Esophagus muscularis mucosa (tissue), 4 donors: ENCODE measurements at regions not wholly inside any gene's neighbourhood (a gene's known extent, or its start where the extent isn't known, plus 50 kb on each side); places are given as distances from the start of the nearest gene placed in this dataset.

ENCODE experiments used
- EP300 ChIP-seq: sonication (generic); formaldehyde crosslinking; IDR thresholded peaks from one replicate; pipeline ENCODE4 v1.6.1; 2017; ENCODE audit warnings: antibody characterized with exemption
- POLR2A ChIP-seq: fragments of 450-650 bp; IDR thresholded peaks from one replicate; pipeline ENCODE4 v1.6.1; 2017; ENCODE audit warnings: antibody characterized with exemption, moderate library complexity, mild to moderate bottlenecking, low read depth
- POLR2AphosphoS5 ChIP-seq, 2 donors: sonication (generic); formaldehyde crosslinking; IDR thresholded peaks; one replicate each; pipeline ENCODE4 v1.6.1; 2017; ENCODE audit warnings: antibody characterized with exemption in 2 of 2
- TF ChIP-seq, protein P1 (sequence below), 3 experiments: fragments of 200-600 bp in 2 of 3; fragments of 450-650 bp in 1 of 3; sonication (generic) in 2 of 3; IDR thresholded peaks; one replicate each; pipeline ENCODE4 v1.5.1; 2017 to 2019; ENCODE audit warnings: antibody characterized with exemption in 3 of 3, mild to moderate bottlenecking in 2 of 3, moderate library complexity in 1 of 3

DNA sequence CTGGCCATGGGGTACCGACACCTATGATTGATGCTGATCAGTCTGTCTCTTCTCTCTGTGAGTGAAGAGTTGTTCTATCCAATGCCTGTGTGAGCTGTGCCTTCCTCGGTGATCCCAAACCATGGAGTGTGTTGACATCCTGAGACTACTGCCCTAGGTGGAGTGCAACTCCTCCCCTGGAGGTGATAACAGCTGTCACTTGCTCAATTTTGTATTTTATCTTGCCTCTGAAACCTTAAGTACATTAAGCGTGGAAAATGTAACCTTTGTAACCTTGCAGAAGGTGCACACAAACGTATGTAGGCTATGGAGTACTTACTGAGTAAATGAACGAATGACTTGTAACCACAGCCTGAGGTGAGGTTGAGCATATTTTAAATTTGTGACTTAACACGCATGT is 256.2 kb downstream of the FNDC1 start:
- TF ChIP-seq, protein P1, sequence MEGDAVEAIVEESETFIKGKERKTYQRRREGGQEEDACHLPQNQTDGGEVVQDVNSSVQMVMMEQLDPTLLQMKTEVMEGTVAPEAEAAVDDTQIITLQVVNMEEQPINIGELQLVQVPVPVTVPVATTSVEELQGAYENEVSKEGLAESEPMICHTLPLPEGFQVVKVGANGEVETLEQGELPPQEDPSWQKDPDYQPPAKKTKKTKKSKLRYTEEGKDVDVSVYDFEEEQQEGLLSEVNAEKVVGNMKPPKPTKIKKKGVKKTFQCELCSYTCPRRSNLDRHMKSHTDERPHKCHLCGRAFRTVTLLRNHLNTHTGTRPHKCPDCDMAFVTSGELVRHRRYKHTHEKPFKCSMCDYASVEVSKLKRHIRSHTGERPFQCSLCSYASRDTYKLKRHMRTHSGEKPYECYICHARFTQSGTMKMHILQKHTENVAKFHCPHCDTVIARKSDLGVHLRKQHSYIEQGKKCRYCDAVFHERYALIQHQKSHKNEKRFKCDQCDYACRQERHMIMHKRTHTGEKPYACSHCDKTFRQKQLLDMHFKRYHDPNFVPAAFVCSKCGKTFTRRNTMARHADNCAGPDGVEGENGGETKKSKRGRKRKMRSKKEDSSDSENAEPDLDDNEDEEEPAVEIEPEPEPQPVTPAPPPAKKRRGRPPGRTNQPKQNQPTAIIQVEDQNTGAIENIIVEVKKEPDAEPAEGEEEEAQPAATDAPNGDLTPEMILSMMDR (IDR thresholded peaks at IDR 0.05): no peak
- TF ChIP-seq POLR2A: no peak
- TF ChIP-seq EP300: no peak
- TF ChIP-seq POLR2AphosphoS5 (IDR thresholded peaks at IDR 0.05): no peak
